Ureter (tissue), 1 donor: ENCODE measurements at regions not wholly inside any gene's neighbourhood (a gene's known extent, or its start where the extent isn't known, plus 50 kb on each side); places are given as distances from the start of the nearest gene placed in this dataset.
"Not testable (repeated sequence)": the region's sequence is repeated elsewhere in the genome, so short reads cannot be mapped to it uniquely, and the experiment has no call there.

Experiments
- DNase-seq: peaks from one replicate; pipeline ENCODE4 v3.0.0-alpha.2; 2020; ENCODE audit warnings: low spot score
- donor health status: DM: yes; HTN: yes; CAD: no.

DNA sequence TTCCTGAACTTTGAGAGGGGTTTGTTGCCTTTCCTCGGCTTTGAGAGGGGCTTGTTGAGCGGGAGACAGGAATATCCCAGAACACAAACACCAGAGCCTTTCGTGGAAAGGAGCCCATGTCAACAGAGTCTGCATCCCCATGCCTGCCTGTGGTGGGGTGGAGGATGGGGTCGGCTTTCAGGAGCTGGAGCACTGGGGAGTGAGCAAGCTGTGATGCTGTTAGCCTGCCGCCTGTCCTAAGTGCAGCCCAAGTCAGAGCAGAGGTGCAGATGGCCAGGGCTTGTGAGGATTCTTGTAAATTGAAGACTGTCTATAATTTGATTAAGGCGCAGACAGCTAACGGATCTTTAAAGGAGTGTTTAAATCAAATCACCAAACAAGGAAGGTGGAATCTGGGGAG, 103.3 kb upstream of the ANK2 start:
- DNase-seq, result no peak

- no peak for DNase-seq
Observed at GRCh38 chr4:112947616-112948015, 101.8 kb upstream of the ANK2 start.

- no peak for DNase-seq
Observed at GRCh38 chr4:112951362-112952312, 97.8 kb upstream of the ANK2 start.

DNA sequence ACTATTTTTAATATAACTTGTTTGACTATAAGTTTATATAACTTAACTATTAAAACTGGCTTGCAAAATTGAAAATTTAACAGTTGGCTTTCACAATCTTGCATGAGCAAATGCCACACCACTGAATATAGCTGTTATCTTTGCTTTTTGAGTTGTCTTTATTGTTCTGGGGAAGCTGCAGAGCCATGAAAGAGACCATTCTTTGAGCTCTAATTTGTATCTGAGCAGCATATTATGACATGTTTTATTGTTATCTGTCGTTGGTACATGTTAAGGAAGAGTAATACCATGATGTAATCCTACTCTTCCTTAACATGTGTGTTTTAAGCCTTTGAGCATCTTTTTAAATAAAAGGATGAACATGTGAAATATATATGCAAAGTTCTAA, 97.1 kb upstream of the ANK2 start:
- no peak for DNase-seq

DNA sequence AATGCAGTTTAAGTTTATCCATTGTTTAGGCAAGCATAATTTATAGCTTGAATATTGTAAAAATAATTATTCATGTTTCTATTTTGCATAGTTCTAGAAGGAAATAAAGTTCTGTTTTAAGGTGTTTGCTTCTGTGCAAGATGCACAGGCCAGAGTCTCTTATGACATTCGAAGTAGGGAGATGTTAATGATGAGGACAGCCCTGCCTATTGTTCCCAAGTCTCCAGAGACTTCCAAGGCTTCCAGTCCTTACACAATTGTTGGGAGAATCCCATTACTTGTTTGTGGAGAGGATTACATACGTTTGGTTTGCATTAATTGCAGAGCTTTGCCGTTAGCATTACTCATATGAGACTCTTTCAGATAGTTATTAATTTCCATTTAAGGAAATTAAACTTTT, 96.2 kb upstream of the ANK2 start:
- no peak for DNase-seq

GRCh38 chr4:112954286-112954685, 95.2 kb upstream of the ANK2 start:
- DNase-seq, result no peak

DNA sequence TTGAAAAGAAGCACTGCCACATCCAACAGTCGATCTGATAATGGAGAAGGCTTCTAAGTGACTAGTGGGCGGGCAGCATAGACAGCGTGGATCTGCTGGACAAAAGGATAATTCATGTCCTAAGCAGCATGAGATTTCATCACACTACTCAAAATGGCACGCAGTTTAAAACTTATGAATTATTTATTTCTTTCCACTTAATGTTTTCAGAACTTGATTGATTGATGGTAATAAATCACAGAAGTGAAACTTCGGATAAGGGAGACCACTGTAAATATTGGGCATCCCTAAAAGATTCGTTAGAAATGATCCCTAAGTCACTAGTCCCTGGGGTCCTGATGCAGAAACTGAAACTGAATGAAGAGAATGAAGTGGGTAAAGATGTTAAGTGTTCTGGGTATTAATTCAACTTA, 93.0 kb upstream of the ANK2 start:
- no peak for DNase-seq

DNA sequence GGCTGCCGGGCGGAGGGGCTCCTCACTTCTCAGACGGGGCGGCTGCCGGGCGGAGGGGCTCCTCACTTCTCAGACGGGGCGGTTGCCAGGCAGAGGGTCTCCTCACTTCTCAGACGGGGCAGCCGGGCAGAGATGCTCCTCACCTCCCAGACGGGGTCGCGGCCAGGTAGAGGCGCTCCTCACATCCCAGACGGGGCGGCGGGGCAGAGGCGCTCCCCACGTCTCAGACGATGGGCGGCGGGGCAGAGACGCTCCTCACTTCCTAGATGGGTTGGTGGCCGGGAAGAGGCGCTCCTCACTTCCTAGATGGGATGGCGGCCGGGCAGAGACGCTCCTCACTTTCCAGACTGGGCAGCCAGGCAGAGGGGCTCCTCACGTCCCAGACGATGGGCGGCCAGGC, 91.7 kb upstream of the ANK2 start:
- DNase-seq, result not testable (repeated sequence)

DNA sequence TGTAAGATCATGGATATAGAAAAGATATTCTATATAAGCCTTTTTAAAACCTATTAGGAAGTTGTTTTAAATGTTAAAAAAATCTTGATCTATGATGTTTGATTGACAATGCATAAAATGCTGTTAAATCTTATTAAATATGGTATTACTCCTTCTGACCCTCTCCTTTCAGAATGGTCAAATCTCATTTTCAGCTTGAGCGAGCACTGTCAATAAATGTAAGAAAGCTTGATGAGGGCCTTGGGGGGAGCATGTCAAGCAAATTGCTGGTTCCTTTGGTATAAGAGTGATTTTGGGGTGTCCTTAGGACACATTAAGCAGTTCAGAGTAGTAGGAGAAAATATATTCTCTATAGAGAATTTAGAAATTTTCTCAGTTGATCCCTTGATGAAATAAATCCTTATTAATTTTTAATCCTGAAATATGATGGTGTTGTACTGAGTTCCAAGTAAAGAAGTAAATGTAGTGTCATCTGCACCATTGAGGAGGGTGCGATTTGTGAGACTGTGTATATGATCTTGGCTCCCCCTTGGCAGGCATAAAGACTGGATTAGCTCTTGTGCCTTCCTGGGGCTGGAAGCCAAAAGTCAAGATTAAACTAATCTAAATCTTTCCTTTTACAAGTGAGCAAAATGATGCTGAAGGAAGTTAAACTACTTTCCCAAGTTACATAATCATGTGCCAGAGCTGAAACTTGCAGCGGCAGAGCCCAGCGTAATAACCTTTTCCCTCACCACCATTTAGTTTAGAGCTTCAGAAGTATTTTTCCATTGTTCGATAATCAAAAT, 82.6 kb upstream of the ANK2 start:
- DNase-seq, result no peak

GRCh38 chr4:112968451-112969159, 80.8 kb upstream of the ANK2 start:
- DNase-seq, result no peak

DNA sequence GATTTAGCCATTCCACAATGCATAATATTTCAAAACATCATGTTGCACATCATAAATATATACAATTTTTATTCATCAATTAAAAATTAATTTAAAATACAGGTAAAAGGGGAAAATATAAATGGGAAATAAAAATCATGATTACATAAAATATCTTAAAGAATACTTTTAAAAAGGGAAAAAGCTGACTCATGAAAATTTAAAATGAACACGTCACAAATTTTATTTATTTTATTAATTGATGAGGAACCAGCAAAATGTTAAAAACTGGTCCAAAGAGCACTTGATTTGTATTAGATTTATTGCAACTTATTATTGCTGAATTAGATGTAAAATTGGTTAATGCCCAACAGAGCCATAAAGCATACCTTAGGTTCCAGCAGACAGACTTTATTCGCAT, 78.5 kb upstream of the ANK2 start:
- no peak for DNase-seq

- no peak for DNase-seq
Observed at GRCh38 chr4:112973750-112974251, 75.7 kb upstream of the ANK2 start.

DNA sequence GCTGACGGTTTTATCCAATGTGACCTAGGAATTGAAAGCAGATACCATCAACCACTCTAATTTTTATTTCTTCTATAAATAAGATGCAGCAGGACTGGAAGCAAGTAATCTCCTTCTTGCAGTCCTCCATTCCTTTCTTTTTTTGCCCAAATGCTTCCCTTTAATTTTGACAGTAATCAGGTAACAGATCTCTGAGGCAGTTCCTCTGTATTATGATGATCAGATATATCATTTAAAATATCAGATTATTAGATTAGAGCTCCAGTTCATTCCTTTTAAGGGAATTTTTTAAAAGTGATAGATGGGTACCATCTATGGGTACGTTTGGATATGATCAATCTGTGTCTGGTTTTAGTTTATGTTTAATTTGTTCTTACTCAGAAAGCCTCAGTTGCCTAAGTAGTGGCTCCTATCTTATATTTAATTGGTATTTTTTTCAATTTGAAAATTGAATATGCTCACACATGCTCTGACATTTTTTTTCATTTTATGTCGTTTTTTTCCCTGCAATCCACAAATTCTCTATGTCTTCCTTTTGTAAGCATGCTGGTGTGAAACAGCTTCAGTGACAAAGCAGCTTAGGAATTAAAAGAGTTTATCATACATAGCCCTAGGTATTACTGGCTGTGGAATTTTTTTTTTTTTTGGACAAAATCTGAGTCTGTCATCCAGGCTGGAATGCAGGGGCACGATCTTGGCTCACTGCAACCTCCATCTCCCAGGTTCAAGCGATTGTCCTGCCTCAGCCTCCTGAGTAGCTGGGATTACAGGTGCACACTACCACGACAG, 73.7 kb upstream of the ANK2 start:
- DNase-seq, result no peak

GRCh38 chr4:112978691-112979472, 70.6 kb upstream of the ANK2 start:
- DNase-seq, result no peak

- DNase-seq, result no peak
Observed at GRCh38 chr4:112979881-112980421, 69.5 kb upstream of the ANK2 start.

DNA sequence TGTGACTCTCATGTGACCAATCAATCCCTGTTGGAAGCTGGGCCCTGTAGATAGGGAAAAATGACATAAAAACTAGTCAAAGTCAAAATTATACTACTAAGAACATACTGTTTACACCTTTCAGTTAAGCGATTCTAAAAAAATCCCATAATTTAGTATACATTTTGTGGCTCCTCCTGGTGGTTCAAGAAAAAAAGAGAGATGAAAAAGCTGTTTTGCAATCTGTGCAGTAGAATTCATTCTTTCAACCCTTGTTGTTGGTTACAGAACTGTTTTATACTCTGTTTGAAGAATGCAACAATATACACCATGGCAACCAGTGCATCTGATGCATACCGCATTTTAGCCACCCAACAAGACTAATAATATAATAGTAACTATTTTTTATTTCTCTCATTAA, 66.8 kb upstream of the ANK2 start:
- DNase-seq, result no peak

DNA sequence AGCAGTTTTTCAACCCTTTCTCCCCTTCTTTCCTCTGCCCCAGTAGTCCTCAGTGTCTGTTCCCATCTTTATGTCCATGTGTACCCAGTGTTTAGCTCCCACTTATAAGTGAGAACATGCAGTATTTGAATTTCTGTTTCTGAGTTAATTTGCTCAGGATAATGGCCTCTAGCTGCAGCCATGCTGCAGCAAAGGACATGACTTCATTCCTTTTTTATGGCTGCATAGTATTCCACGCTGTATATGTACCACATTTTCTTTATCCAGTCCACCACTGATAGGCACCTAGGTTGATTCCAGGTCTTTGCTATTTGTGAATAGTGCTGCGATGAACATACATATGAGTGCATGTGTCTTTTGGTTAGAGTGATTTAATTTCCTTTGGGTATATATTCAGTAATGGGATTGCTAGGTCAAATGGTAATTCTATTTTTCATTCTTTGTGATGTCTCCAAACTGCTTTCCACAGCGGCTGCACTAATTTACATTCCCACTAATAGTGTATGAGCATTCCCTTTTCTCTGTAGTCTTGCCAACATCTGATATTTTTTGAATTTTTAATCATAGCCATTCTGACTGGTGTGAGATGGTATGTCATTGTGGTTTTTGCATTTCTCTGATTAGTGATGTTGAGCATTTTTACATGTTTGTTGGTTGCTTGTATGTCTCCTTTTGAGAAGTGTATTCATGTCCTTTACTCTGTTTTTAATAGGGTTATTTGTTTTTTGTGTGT, 54.6 kb upstream of the ANK2 start:
- DNase-seq, result no peak
